Central memory CD8-positive, alpha-beta T cell (primary cell): ENCODE measurements at regions not wholly inside any gene's neighbourhood (a gene's known extent, or its start where the extent isn't known, plus 50 kb on each side); places are given as distances from the start of the nearest gene placed in this dataset.
"Not testable (repeated sequence)": the region's sequence is repeated elsewhere in the genome, so short reads cannot be mapped to it uniquely, and the experiment has no call there.

ENCODE experiments used
- ATAC-seq: fragments of 150-1000 bp; cut with Tn5 transposase; replicated peaks from 2 replicates; pipeline ENCODE4 v1.10.0; 2022; ENCODE audit warnings: mild to moderate bottlenecking, moderate FRiP score, moderate number of reproducible peaks; ENCODE audit not compliant: poor library complexity, severe bottlenecking; ENCODE audit errors: extremely low read depth
- DNase-seq, 2 donors: peaks; one replicate each; pipeline ENCODE4 v3.0.0; 2021; ENCODE audit warnings: low spot score in 2 of 2
- H3K27ac Mint-ChIP-seq: one replicate; pipeline ENCODE4 v1.8.0; 2022; ENCODE audit warnings: low read depth, mild to moderate bottlenecking, moderate library complexity, mixed read lengths
- H3K27me3 Mint-ChIP-seq: one replicate; pipeline ENCODE4 v1.8.0; 2022; ENCODE audit warnings: mixed read lengths
- H3K36me3 Mint-ChIP-seq: one replicate; pipeline ENCODE4 v1.8.0; 2022; ENCODE audit warnings: mild to moderate bottlenecking, moderate library complexity, mixed read lengths; ENCODE audit not compliant: insufficient read depth
- H3K4me1 Mint-ChIP-seq: one replicate; pipeline ENCODE4 v1.8.0; 2022; ENCODE audit warnings: mixed read lengths
- H3K4me3 Mint-ChIP-seq: one replicate; pipeline ENCODE4 v1.8.0; 2022; ENCODE audit warnings: mild to moderate bottlenecking, moderate library complexity, mixed read lengths
- H3K9me3 Mint-ChIP-seq: one replicate; pipeline ENCODE4 v1.8.0; 2022; ENCODE audit warnings: mixed read lengths

GRCh38 chr10:64044098-64044497, 522.9 kb downstream of the REEP3 start:
- DNase-seq (no peak), ATAC-seq (no peak)
- Mint-ChIP-seq H3K4me3 (no peak overlapping the region), H3K9me3 (no peaks in the 10 kb centered on the region), H3K27ac (no peak overlapping the region), H3K27me3 (no peaks in the 10 kb centered on the region), H3K36me3 (peaks cover 1% of the 10 kb centered on the region), H3K4me1 (peaks cover 7% of the 10 kb centered on the region)

GRCh38 chr10:64044957-64045632, 523.9 kb downstream of the REEP3 start:
- H3K27me3 Mint-ChIP-seq = not testable (repeated sequence)

GRCh38 chr10:64054392-64054791, 533.2 kb downstream of the REEP3 start:
- no peak overlapping the region for H3K4me3 Mint-ChIP-seq
- DNase-seq = no peak
- no peak overlapping the region for H3K27ac Mint-ChIP-seq
- no peaks in the 10 kb centered on the region for H3K36me3 Mint-ChIP-seq
- H3K27me3 Mint-ChIP-seq = no peaks in the 10 kb centered on the region
- ATAC-seq = no peak
- no peaks in the 10 kb centered on the region for H3K9me3 Mint-ChIP-seq
- H3K4me1 Mint-ChIP-seq = no peaks in the 10 kb centered on the region

More at GRCh38 chr10:64044957-64045632, 523.9 kb downstream of the REEP3 start:
- not testable (repeated sequence) for H3K9me3 Mint-ChIP-seq, DNase-seq, H3K4me3 Mint-ChIP-seq, H3K36me3 Mint-ChIP-seq, H3K27ac Mint-ChIP-seq, H3K4me1 Mint-ChIP-seq, ATAC-seq

DNA sequence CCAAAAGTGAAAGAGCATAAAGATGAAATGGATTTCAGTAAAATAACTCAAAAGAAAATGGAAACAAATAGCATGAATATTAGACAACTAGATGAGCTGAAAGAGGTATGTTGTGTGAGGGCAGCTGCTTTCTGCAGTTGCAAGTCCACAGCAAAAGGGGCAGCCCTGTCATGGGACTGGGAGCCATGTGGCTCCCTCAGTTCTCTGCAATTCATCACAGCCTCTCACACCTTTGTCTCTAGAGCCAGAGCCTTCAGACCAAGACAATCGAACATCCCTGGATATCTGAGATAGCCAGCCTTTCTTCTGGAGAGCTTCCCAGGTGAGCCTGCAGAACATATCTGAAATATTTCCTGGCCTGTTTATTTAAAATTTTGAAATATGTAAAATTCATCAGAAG, 538.7 kb downstream of the REEP3 start:
- Mint-ChIP-seq H3K4me3 (no peak overlapping the region), H3K27ac (no peak overlapping the region)

GRCh38 chr10:64060389-64060788, 539.2 kb downstream of the REEP3 start:
- no peak overlapping the region for H3K4me3 Mint-ChIP-seq
- no peak overlapping the region for H3K27ac Mint-ChIP-seq
- H3K9me3 Mint-ChIP-seq = no peaks in the 10 kb centered on the region
- H3K4me1 Mint-ChIP-seq = no peaks in the 10 kb centered on the region
- DNase-seq (no peak), ATAC-seq (no peak)
- H3K27me3 Mint-ChIP-seq = no peaks in the 10 kb centered on the region
- no peaks in the 10 kb centered on the region for H3K36me3 Mint-ChIP-seq

More for the DNA sequence above, 538.7 kb downstream of the REEP3 start:
- no peaks in the 10 kb centered on the region for H3K4me1 Mint-ChIP-seq
- no peak for DNase-seq
- ATAC-seq = no peak
- no peaks in the 10 kb centered on the region for H3K9me3 Mint-ChIP-seq
- no peaks in the 10 kb centered on the region for H3K27me3 Mint-ChIP-seq
- H3K36me3 Mint-ChIP-seq = no peaks in the 10 kb centered on the region

GRCh38 chr10:64062793-64063192, 541.6 kb downstream of the REEP3 start:
- H3K4me1 Mint-ChIP-seq = no peaks in the 10 kb centered on the region
- no peaks in the 10 kb centered on the region for H3K27me3 Mint-ChIP-seq
- DNase-seq (no peak), ATAC-seq (no peak)
- H3K9me3 Mint-ChIP-seq = no peaks in the 10 kb centered on the region
- H3K27ac Mint-ChIP-seq = no peak overlapping the region
- no peak overlapping the region for H3K4me3 Mint-ChIP-seq
- no peaks in the 10 kb centered on the region for H3K36me3 Mint-ChIP-seq

DNA sequence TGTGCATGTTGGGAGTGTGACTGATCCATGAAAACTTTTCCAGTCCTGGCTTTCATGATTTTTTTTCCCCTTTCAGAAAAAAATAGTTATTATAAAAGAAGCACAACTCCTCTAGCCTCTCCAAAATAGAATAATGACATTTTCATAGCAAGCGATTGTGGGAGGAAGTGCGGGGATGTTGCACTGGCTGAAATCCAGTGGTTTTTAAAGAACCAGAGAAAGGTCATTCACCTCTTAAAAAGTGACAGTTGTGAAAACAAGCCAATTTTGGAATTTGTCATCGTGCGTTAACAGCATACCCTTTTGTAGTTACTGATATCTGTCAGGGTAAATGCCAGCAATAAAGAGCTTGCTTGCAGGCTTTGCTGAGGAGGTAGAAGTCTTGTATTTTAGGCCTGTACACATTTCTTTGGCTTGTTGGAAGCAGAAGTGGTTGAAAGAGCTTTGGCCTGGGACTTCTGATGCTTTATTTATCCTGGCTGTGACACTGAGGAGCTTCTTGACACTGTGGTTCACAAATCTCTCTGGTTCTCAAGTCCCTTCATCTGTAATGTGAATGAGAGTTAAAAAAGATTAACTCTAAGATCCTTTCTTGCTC, 545.9 kb downstream of the REEP3 start:
- DNase-seq (no peak), ATAC-seq (no peak)
- no peaks in the 10 kb centered on the region for H3K4me1 Mint-ChIP-seq
- H3K27ac Mint-ChIP-seq = no peak overlapping the region
- no peak overlapping the region for H3K4me3 Mint-ChIP-seq
- H3K27me3 Mint-ChIP-seq = no peaks in the 10 kb centered on the region
- H3K9me3 Mint-ChIP-seq = no peaks in the 10 kb centered on the region
- no peaks in the 10 kb centered on the region for H3K36me3 Mint-ChIP-seq

- Mint-ChIP-seq H3K4me1 (no peaks in the 10 kb centered on the region), H3K9me3 (no peaks in the 10 kb centered on the region), H3K36me3 (no peaks in the 10 kb centered on the region), H3K27me3 (no peaks in the 10 kb centered on the region), H3K4me3 (no peak overlapping the region), H3K27ac (no peak overlapping the region)
- DNase-seq (no peak), ATAC-seq (no peak)
Observed at GRCh38 chr10:64067859-64068258, 546.7 kb downstream of the REEP3 start.

- Mint-ChIP-seq H3K27me3 (no peaks in the 10 kb centered on the region), H3K4me3 (no peak overlapping the region), H3K9me3 (no peaks in the 10 kb centered on the region), H3K27ac (no peak overlapping the region), H3K4me1 (no peaks in the 10 kb centered on the region), H3K36me3 (no peaks in the 10 kb centered on the region)
- ATAC-seq = no peak
- no peak for DNase-seq
Observed at GRCh38 chr10:64070241-64070640, 549.0 kb downstream of the REEP3 start.

DNA sequence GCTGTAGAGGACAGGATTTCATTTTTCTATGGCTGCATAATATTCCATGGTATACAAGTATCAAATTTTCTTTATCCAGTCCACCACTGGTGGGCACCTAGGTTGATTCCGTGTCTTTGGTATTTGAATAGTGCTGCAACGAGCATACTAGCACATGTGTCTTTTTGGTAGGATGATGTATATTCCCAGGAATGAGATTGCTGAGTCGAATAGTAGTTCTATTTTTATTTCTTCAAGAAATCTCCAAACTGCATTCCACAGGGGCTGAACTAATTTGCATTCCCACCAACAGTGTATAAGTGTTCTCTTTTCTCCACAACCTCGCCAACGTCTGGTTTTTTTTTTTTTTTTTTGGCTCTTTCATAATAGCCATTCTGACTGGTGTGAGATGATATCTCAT, 550.0 kb downstream of the REEP3 start:
- H3K27me3 Mint-ChIP-seq = no peaks in the 10 kb centered on the region
- no peak for ATAC-seq
- no peaks in the 10 kb centered on the region for H3K36me3 Mint-ChIP-seq

DNA sequence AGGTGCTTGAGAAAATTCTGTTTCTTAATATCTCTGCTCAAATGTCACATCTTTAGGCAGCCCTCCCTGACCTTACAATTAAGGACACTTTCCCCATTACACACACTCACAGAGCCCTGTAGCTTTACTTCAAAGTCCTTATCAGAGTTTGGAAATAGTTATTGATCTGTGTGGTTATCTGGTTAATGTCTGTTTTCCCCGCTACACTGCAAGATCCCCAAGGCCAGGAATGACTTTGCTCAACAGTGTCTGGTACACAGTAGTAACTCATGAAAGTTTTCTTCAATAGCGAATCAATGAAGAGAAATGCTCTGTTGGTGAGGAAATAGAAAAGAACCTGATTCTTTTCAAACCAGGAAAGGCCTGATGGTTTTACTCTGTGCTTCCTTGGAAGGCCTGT, 554.4 kb downstream of the REEP3 start:
- Mint-ChIP-seq H3K4me3 (no peak overlapping the region), H3K27ac (no peak overlapping the region), H3K36me3 (peaks cover 3% of the 10 kb centered on the region), H3K27me3 (no peaks in the 10 kb centered on the region), H3K4me1 (no peaks in the 10 kb centered on the region), H3K9me3 (no peaks in the 10 kb centered on the region)
- no peak for ATAC-seq
- no peak for DNase-seq

More for the DNA sequence above, 550.0 kb downstream of the REEP3 start:
- Mint-ChIP-seq H3K27ac (no peak overlapping the region), H3K9me3 (no peaks in the 10 kb centered on the region), H3K4me3 (no peak overlapping the region), H3K4me1 (no peaks in the 10 kb centered on the region)
- no peak for DNase-seq

DNA sequence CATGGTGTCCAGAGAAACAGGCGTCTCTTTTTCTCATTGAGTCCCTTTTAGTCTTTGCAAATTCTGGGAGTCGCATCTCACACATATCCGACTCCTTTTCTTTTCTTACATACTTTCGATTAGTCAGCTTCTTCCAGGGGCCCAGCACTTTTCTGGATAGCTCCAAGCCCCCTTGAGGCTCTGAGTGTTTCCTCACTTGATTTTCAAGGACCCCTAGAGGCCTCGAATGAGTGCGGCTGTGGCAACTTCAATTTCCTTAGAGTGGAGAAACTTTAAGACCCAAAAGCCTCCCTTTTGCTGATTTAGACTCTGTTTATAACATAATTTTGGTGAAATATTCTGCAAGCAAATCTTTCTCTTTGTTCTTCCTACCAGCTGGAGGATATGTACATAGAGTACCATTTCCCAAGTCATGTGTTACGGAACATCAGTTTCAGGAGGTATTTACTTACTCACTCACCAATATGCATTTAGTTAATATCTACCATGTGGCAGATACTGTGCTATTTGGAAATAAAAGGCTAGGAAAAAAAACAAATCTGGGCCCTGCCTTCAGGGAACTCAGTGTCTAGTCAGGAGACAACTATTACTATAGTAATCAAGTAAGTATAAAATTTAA, 555.2 kb downstream of the REEP3 start:
- no peak overlapping the region for H3K27ac Mint-ChIP-seq
- DNase-seq (no peak), ATAC-seq (no peak)
- no peaks in the 10 kb centered on the region for H3K9me3 Mint-ChIP-seq
- H3K4me3 Mint-ChIP-seq = no peak overlapping the region
- H3K27me3 Mint-ChIP-seq = no peaks in the 10 kb centered on the region
- no peaks in the 10 kb centered on the region for H3K4me1 Mint-ChIP-seq
- H3K36me3 Mint-ChIP-seq = peaks cover 3% of the 10 kb centered on the region

DNA sequence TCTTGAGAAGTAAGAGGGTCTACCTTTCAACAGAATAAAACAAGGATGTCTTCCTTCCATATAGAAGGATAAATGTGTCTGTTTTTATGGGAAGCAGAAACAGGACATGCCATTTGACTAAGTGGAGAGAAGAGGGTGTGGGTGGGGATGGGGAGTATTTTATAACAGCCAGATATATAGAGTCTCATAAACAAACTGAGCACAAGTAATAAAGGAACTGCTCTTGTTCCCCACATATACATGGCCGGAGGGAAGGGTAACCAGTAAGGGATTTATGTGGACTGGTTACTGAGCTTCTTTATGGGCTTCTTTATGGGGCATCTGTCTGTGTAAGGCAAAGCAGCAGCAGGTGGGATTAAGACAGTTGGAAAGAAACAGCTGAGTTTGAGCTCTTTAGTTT, 558.1 kb downstream of the REEP3 start:
- Mint-ChIP-seq H3K4me3 (no peak overlapping the region), H3K27me3 (no peaks in the 10 kb centered on the region), H3K27ac (no peak overlapping the region), H3K4me1 (no peaks in the 10 kb centered on the region), H3K9me3 (no peaks in the 10 kb centered on the region), H3K36me3 (peaks cover 3% of the 10 kb centered on the region)
- no peak for ATAC-seq
- DNase-seq = no peak
